ENCODE measurements at regions not wholly inside any gene's neighbourhood (a gene's known extent, or its start where the extent isn't known, plus 50 kb on each side); places are given as distances from the start of the nearest gene placed in this dataset.

GRCh38 chr4:82005158-82005557 is 368.6 kb downstream of the HNRNPD start:
- Histone ChIP-seq H3K4me1 (ENCODE audit: low read length) (no peaks in the 10 kb centered on the region), H4K20me1 (ENCODE audit: insufficient read depth, low read depth, low read length) (no peaks in the 10 kb centered on the region), H3K9me3 (ENCODE audit: low read length) (no peaks in the 10 kb centered on the region), H3K9me2 (replicated peaks; ENCODE audit: insufficient read depth, low read length) (no peaks in the 10 kb centered on the region), H3K27ac (ENCODE audit: low read length) (no peak overlapping the region), H3K4me2 (ENCODE audit: low read depth, low read length, poor library complexity, severe bottlenecking) (no peak overlapping the region), H3K9ac (ENCODE audit: low read length) (no peak overlapping the region), H3K36me3 (ENCODE audit: insufficient read depth, low read length) (no peaks in the 10 kb centered on the region), H3K79me2 (ENCODE audit: low read length) (no peaks in the 10 kb centered on the region), H2AFZ (ENCODE audit: low read length) (no peak overlapping the region), H3K4me3 (ENCODE audit: low read length) (no peak overlapping the region), H3K27me3 (ENCODE audit: low read length) (no peaks in the 10 kb centered on the region)
- DNase-seq: no peak

- no peaks in the 10 kb centered on the region for H3K36me3 ChIP-seq (ENCODE audit: insufficient read depth, low read length)
- H4K20me1 ChIP-seq (ENCODE audit: insufficient read depth, low read depth, low read length): no peaks in the 10 kb centered on the region
- no peak overlapping the region for H3K9ac ChIP-seq (ENCODE audit: low read length)
- H3K9me3 ChIP-seq (ENCODE audit: low read length): no peaks in the 10 kb centered on the region
- H3K79me2 ChIP-seq (ENCODE audit: low read length): no peaks in the 10 kb centered on the region
- no peak for DNase-seq
- no peak overlapping the region for H3K4me3 ChIP-seq (ENCODE audit: low read length)
- H3K27me3 ChIP-seq (ENCODE audit: low read length): no peaks in the 10 kb centered on the region
- H2AFZ ChIP-seq (ENCODE audit: low read length): no peak overlapping the region
- no peaks in the 10 kb centered on the region for H3K9me2 ChIP-seq (replicated peaks; ENCODE audit: insufficient read depth, low read length)
- no peaks in the 10 kb centered on the region for H3K4me1 ChIP-seq (ENCODE audit: low read length)
- no peak overlapping the region for H3K27ac ChIP-seq (ENCODE audit: low read length)
- no peak overlapping the region for H3K4me2 ChIP-seq (ENCODE audit: low read depth, low read length, poor library complexity, severe bottlenecking)
Measured at GRCh38 chr4:81997313-81997712, 376.5 kb downstream of the HNRNPD start.

DNA sequence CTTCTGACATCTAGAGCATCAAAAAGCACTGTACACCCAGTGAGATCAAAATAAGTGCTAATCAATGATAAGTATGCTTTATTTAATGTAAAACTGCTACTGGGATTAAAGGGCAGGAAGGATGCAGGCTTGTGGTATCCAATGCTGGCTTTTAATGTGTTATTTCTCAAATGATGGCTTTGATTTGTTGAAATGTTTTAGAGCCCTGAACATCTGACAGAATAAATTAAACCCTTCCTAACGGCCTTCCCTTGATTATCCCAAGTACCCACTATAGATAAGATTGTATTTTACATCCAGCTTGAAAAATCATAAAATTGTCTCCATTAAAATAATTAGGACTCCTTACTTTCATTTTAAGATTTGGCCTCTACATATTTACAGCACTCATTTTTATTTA is 382.9 kb downstream of the HNRNPD start:
- Histone ChIP-seq H3K4me3 (ENCODE audit: low read length) (no peak overlapping the region), H3K4me2 (ENCODE audit: low read depth, low read length, poor library complexity, severe bottlenecking) (no peak overlapping the region), H3K36me3 (ENCODE audit: insufficient read depth, low read length) (no peaks in the 10 kb centered on the region), H3K9ac (ENCODE audit: low read length) (no peak overlapping the region), H3K27ac (ENCODE audit: low read length) (no peak overlapping the region), H3K27me3 (ENCODE audit: low read length) (no peaks in the 10 kb centered on the region), H3K9me2 (replicated peaks; ENCODE audit: insufficient read depth, low read length) (no peaks in the 10 kb centered on the region), H2AFZ (ENCODE audit: low read length) (no peak overlapping the region), H3K9me3 (ENCODE audit: low read length) (no peaks in the 10 kb centered on the region), H3K4me1 (ENCODE audit: low read length) (no peaks in the 10 kb centered on the region), H3K79me2 (ENCODE audit: low read length) (no peaks in the 10 kb centered on the region), H4K20me1 (ENCODE audit: insufficient read depth, low read depth, low read length) (no peaks in the 10 kb centered on the region)
- no peak for DNase-seq

- H3K9ac ChIP-seq (ENCODE audit: low read length): no peak overlapping the region
- H3K27ac ChIP-seq (ENCODE audit: low read length): no peak overlapping the region
- no peaks in the 10 kb centered on the region for H3K9me3 ChIP-seq (ENCODE audit: low read length)
- DNase-seq: no peak
- no peaks in the 10 kb centered on the region for H3K27me3 ChIP-seq (ENCODE audit: low read length)
- H3K36me3 ChIP-seq (ENCODE audit: insufficient read depth, low read length): no peaks in the 10 kb centered on the region
- H4K20me1 ChIP-seq (ENCODE audit: insufficient read depth, low read depth, low read length): no peaks in the 10 kb centered on the region
- no peaks in the 10 kb centered on the region for H3K9me2 ChIP-seq (replicated peaks; ENCODE audit: insufficient read depth, low read length)
- H2AFZ ChIP-seq (ENCODE audit: low read length): no peak overlapping the region
- no peaks in the 10 kb centered on the region for H3K4me1 ChIP-seq (ENCODE audit: low read length)
- no peak overlapping the region for H3K4me2 ChIP-seq (ENCODE audit: low read depth, low read length, poor library complexity, severe bottlenecking)
- no peak overlapping the region for H3K4me3 ChIP-seq (ENCODE audit: low read length)
- H3K79me2 ChIP-seq (ENCODE audit: low read length): no peaks in the 10 kb centered on the region
Measured at GRCh38 chr4:81990211-81990610, 383.6 kb downstream of the HNRNPD start.

DNA sequence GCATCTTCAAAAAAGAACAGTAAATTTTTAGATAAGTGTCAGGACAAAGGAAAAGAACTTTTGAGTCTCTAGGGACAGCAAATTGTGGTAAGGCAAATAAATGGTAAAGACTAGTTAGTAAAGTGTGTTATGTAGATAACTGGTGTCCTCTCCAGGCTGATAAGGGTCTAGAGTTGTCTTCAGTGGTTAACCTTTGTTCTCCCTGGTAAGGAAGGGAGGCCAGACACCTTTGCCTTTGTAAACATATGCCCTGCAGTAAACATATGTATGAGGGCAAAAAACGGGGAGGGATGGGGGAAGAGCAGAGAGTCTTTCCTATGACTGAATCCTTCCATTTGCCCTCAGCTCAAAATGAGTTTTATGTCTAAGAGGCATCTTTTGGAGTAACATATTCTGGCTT is 384.6 kb downstream of the HNRNPD start:
- Histone ChIP-seq H3K9me3 (ENCODE audit: low read length) (no peaks in the 10 kb centered on the region), H3K9ac (ENCODE audit: low read length) (no peak overlapping the region), H3K27ac (ENCODE audit: low read length) (no peak overlapping the region), H2AFZ (ENCODE audit: low read length) (no peak overlapping the region), H3K79me2 (ENCODE audit: low read length) (no peaks in the 10 kb centered on the region), H3K36me3 (ENCODE audit: insufficient read depth, low read length) (no peaks in the 10 kb centered on the region), H3K27me3 (ENCODE audit: low read length) (no peaks in the 10 kb centered on the region), H3K9me2 (replicated peaks; ENCODE audit: insufficient read depth, low read length) (no peaks in the 10 kb centered on the region), H4K20me1 (ENCODE audit: insufficient read depth, low read depth, low read length) (no peaks in the 10 kb centered on the region), H3K4me3 (ENCODE audit: low read length) (no peak overlapping the region), H3K4me1 (ENCODE audit: low read length) (no peaks in the 10 kb centered on the region), H3K4me2 (ENCODE audit: low read depth, low read length, poor library complexity, severe bottlenecking) (no peak overlapping the region)
- DNase-seq: no peak

DNA sequence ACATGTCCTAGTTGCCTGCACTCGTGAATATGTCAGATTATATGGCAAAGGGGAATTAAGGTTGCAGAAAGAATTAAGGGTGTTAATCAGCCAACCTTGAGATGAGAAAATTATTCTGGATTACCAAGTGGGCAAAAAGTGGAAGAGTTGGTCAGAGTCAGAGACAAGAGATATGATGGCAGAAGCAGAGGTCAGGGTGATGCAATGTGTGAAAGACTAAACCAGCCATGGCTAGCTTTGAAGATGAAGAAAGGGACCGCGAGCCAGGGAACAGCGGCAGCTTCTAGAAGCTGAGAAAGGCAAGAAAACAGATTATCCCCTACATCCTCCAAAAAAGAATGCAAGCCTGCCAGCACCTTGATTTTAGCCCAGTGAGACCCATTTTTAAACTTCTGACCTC is 385.6 kb downstream of the HNRNPD start:
- Histone ChIP-seq H4K20me1 (ENCODE audit: insufficient read depth, low read depth, low read length) (no peaks in the 10 kb centered on the region), H3K9ac (ENCODE audit: low read length) (no peak overlapping the region), H3K4me2 (ENCODE audit: low read depth, low read length, poor library complexity, severe bottlenecking) (no peak overlapping the region), H3K27me3 (ENCODE audit: low read length) (no peaks in the 10 kb centered on the region), H2AFZ (ENCODE audit: low read length) (no peak overlapping the region), H3K27ac (ENCODE audit: low read length) (no peak overlapping the region), H3K79me2 (ENCODE audit: low read length) (no peaks in the 10 kb centered on the region), H3K4me3 (ENCODE audit: low read length) (no peak overlapping the region), H3K9me2 (replicated peaks; ENCODE audit: insufficient read depth, low read length) (no peaks in the 10 kb centered on the region), H3K4me1 (ENCODE audit: low read length) (no peaks in the 10 kb centered on the region), H3K36me3 (ENCODE audit: insufficient read depth, low read length) (no peaks in the 10 kb centered on the region), H3K9me3 (ENCODE audit: low read length) (no peaks in the 10 kb centered on the region)
- no peak for DNase-seq

DNA sequence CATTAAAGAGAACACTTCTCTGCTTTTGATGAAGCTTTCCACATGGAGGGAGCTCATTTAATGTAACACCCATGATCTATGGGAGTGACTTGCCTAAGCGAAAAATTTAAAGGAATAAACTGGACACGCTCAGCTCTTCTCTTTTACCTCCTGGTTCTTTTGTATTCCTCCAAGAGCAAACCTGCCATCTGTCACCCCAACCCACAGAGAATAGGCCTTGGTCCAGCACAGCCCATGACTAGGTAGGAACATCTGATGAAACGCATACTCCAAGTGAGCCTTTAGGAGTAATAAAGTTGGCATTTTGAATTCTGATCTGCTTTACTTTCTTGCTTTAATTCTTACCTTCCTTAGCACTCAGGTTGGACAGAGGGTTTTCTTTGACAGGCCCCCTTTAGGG is 389.0 kb downstream of the HNRNPD start:
- H3K4me2 ChIP-seq (ENCODE audit: low read depth, low read length, poor library complexity, severe bottlenecking): no peak overlapping the region
- no peaks in the 10 kb centered on the region for H3K9me3 ChIP-seq (ENCODE audit: low read length)
- no peak for DNase-seq
- H3K27ac ChIP-seq (ENCODE audit: low read length): no peak overlapping the region
- H3K79me2 ChIP-seq (ENCODE audit: low read length): no peaks in the 10 kb centered on the region
- H4K20me1 ChIP-seq (ENCODE audit: insufficient read depth, low read depth, low read length): no peaks in the 10 kb centered on the region
- H3K36me3 ChIP-seq (ENCODE audit: insufficient read depth, low read length): no peaks in the 10 kb centered on the region
- no peak overlapping the region for H3K9ac ChIP-seq (ENCODE audit: low read length)
- H3K4me1 ChIP-seq (ENCODE audit: low read length): no peaks in the 10 kb centered on the region
- H2AFZ ChIP-seq (ENCODE audit: low read length): no peak overlapping the region
- H3K4me3 ChIP-seq (ENCODE audit: low read length): no peak overlapping the region
- no peaks in the 10 kb centered on the region for H3K9me2 ChIP-seq (replicated peaks; ENCODE audit: insufficient read depth, low read length)
- H3K27me3 ChIP-seq (ENCODE audit: low read length): no peaks in the 10 kb centered on the region

GRCh38 chr4:81982846-81983540 is 390.8 kb downstream of the HNRNPD start:
- no peaks in the 10 kb centered on the region for H3K4me1 ChIP-seq (ENCODE audit: low read length)
- H3K79me2 ChIP-seq (ENCODE audit: low read length): no peaks in the 10 kb centered on the region
- no peaks in the 10 kb centered on the region for H3K9me3 ChIP-seq (ENCODE audit: low read length)
- H2AFZ ChIP-seq (ENCODE audit: low read length): no peak overlapping the region
- H3K9ac ChIP-seq (ENCODE audit: low read length): no peak overlapping the region
- DNase-seq: no peak
- no peak overlapping the region for H3K4me2 ChIP-seq (ENCODE audit: low read depth, low read length, poor library complexity, severe bottlenecking)
- no peaks in the 10 kb centered on the region for H4K20me1 ChIP-seq (ENCODE audit: insufficient read depth, low read depth, low read length)
- H3K4me3 ChIP-seq (ENCODE audit: low read length): no peak overlapping the region
- no peak overlapping the region for H3K27ac ChIP-seq (ENCODE audit: low read length)
- H3K9me2 ChIP-seq (replicated peaks; ENCODE audit: insufficient read depth, low read length): no peaks in the 10 kb centered on the region
- no peaks in the 10 kb centered on the region for H3K27me3 ChIP-seq (ENCODE audit: low read length)
- no peaks in the 10 kb centered on the region for H3K36me3 ChIP-seq (ENCODE audit: insufficient read depth, low read length)

- Histone ChIP-seq H2AFZ (ENCODE audit: low read length) (no peak overlapping the region), H3K9me2 (replicated peaks; ENCODE audit: insufficient read depth, low read length) (no peaks in the 10 kb centered on the region), H3K9ac (ENCODE audit: low read length) (no peak overlapping the region), H3K4me1 (ENCODE audit: low read length) (no peaks in the 10 kb centered on the region), H3K79me2 (ENCODE audit: low read length) (no peaks in the 10 kb centered on the region), H3K4me3 (ENCODE audit: low read length) (no peak overlapping the region), H3K9me3 (ENCODE audit: low read length) (no peaks in the 10 kb centered on the region), H4K20me1 (ENCODE audit: insufficient read depth, low read depth, low read length) (no peaks in the 10 kb centered on the region), H3K27me3 (ENCODE audit: low read length) (no peaks in the 10 kb centered on the region), H3K27ac (ENCODE audit: low read length) (no peak overlapping the region), H3K4me2 (ENCODE audit: low read depth, low read length, poor library complexity, severe bottlenecking) (no peak overlapping the region), H3K36me3 (ENCODE audit: insufficient read depth, low read length) (no peaks in the 10 kb centered on the region)
- no peak for DNase-seq
Measured at GRCh38 chr4:81981218-81981617, 392.6 kb downstream of the HNRNPD start.

All from Karpas-422 (cell line).